HG03432 (cell line): ENCODE measurements at regions not wholly inside any gene's neighbourhood (a gene's known extent, or its start where the extent isn't known, plus 50 kb on each side); places are given as distances from the start of the nearest gene placed in this dataset.
A peak's percentile ranks its signal among the peaks of the same experiment; 100 is the strongest.
"Not testable (repeated sequence)": the region's sequence is repeated elsewhere in the genome, so short reads cannot be mapped to it uniquely, and the experiment has no call there.

ENCODE experiments used
- ATAC-seq: cut with Tn5 transposase; IDR thresholded peaks from one replicate; pipeline ENCODE4 v1.9.1; 2021; ENCODE audit warnings: mild to moderate bottlenecking, moderate library complexity; ENCODE audit not compliant: unreplicated experiment

GRCh38 chr12:17016116-17016864 lies 410.3 kb upstream of the LMO3 start:
- no peak for ATAC-seq

DNA sequence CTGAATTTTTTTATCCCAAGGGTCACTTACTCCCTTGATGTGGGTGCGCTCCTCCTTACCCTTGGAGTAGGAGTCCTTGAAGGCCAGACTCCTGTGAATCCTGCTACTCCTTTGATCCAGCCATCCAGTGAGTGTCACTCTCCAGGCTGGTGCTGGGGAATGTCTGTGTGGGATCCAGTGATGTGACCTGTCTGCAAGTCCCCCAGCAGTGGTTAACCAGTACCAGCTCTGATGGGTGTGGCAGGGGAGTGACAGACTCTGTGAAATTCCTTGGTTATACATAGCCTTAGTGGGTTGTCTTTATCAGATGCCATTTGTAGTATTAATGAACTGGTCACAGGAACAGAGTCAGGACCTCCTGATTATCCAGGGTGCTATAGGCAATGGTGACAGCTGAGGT lies 409.5 kb upstream of the LMO3 start:
- ATAC-seq: no peak

DNA sequence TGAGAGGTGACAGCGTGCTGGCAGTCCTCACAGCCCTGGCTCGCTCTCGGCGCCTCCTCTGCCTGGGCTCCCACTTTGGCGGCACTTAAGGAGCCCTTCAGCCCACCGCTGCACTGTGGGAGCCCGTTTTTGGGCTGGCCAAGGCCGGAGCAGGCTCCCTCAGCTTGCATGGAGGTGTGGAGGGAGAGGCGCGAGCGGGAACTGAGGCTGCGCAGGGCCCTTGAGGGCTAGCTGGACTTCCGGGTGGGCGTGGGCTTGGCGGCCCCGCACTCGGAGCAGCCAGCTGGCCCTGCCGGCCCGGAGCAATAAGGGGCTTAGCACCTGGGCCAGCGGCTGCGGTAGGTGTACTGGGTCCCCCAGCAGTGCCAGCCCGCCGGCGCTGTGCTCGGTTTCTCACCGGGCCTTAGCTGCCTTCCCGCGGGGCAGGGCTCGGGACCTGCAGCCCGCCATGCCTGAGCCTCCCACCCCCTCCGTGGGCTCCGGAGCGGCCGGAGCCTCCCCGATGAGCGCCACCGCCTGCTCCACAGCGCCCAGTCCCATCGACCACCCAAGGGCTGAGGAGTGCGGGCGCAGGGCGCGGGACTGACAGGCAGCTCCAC lies 401.6 kb upstream of the LMO3 start:
- ATAC-seq: not testable (repeated sequence)

DNA sequence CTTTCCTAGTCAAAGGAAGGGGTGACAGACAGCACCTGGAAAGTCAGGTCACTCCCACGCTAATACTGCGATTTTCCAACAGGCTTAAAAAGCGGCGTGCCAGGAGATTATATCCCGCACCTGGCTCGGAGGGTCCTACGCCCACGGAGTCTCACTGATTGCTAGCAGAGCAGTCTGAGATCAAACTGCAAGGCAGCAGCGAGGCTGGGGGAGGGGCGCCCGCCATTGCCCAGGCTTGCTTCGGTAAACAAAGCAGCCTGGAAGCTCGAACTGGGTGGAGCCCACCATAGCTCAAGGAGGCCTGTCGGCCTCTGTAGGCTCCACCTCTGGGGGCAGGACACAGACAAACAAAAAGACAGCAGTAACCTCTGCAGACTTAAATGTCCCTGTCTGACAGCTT lies 392.6 kb upstream of the LMO3 start:
- not testable (repeated sequence) for ATAC-seq

- ATAC-seq: peak; percentile 64
Observed at GRCh38 chr12:16984484-16984883, 378.5 kb upstream of the LMO3 start.

DNA sequence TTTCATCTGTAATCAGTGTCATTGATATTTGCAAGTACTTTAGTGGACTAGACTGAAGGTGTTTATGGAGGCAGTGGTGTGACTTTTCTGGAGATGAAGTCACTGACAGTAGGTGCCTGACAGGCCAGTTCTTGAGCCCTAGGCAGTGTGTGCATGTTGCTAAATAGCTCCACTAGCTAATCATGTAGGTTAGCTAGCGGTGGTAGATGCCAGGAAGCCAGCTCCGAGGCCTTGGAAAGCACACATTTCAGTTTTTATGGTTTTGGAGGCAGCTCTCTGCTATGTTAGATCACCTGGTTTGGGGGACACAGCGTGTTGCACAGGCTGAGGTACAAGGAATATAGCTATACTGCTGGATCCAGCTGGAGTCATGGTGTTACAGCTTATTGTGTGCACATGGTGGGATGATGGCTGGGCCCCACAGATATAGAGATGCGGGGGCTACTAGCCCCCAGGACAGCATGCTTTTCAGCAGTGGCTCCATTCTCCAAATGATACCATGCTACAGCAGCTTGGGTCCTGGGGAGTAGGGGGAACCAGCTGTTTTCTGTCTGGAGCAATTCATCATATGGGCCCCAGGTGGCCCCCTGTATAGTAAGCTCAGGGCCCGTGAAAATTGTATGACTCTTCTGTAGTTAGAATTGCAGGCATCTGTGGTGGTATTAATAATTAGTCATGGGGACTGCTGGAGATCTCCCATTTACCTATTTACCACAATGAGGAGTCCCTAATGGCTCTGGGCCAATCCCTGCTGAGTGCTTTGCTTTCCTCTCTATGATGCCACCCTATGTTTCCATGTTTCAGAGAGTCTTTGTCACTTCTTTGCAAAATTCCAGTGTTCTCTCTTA lies 367.2 kb upstream of the LMO3 start:
- ATAC-seq: no peak

DNA sequence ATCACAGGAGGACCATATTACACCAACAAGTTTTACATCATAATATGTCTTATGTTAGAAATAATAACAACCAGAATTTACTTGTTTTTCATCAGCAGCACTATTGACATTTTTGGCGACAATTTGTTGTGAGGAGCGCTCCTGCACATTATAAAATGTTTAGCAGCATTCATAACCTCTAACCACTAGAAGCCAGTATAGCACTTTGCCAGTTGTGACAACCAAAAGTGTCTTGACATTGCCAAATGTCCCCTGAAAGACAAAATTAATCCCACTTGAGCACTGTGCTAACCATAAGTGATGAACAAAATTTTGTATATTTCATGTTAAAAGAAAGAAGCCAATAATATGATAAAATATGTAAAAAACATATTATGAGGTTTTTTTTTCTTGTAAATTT lies 356.9 kb upstream of the LMO3 start:
- no peak for ATAC-seq

DNA sequence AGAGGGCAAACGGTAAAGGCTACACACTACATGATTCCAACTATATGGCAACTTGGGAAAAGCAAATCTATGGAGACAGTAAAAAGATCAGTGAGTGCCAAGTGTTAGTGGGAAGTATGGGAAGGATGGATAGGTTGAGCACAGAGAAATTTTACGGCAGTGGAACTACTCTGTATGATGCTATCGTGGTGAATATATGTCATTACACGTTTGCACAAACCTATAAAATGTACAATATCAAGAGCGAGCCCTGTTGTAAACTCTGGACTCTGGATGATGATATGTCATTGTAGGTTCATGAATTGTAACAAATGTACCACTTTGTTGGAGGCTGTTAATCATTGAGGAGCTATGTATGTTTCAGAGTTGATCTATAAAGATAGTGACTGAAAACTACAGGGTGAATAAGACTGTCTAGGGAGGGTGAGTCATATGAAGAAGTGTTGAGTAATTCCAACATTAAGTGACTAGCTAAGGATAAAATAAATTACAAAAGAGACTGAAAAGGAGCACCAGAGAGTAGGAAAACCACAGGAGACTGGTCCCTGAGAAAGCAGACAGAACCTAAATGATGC lies 349.2 kb upstream of the LMO3 start:
- ATAC-seq: peak; percentile 94

DNA sequence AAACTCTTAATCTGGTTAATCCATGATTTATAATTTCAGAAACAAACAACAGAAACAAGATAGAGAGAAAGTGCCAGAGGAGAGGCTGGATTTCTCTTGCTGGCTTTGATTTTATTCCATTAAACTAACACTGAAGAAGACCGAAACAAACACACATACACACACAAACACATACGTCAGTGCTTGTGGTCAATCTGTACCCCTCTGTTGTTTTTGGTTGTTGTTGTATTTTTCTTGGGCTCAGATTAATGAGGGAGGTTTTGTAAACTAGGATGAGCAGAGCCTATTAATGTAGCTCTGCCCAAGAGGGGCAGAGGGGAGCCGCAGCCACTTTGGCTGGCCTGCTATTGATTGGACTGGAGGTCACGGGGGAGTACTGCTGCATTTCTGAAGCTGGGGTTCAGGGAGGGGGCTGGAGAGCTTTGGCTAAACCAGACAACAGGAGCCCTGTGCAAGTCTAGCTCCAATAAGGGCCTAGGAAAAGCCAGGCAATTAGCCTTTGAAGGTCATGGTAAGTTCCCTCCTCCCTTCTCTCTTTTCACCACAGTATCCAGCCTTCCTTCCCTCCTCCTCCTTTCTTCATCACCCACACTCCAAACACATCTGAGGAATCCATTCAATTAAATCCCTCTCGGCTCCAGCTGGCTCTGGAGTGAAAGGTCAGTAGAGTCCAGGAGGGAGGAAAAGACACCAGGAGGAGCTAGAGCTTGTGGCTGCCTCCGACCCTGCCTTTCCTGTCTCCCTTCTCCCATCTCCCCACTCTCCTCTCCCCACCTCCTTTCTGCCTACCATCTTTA lies 344.1 kb upstream of the LMO3 start:
- no peak for ATAC-seq

DNA sequence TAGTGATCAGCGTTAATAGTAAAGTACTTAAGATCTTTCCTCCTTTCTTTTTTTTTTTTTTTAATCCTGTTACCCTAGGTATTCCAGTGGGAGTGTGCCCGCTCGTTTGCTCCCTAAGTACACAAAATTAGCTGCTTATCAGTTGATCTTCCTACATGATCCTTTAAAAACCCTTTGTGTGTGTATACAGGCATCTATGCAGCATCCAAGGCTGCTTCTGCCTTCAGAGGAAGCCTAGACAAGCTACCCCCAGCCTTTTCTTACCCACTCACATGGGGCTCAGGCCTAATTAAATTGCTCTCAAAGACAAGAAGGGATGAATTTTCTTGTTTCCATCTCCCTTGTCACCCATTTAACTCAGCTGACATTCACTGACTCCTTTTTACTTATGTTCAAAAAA lies 343.4 kb upstream of the LMO3 start:
- no peak for ATAC-seq

GRCh38 chr12:16946704-16947103 lies 340.7 kb upstream of the LMO3 start:
- no peak for ATAC-seq

GRCh38 chr12:16939871-16940306 lies 333.9 kb upstream of the LMO3 start:
- ATAC-seq: peak; percentile 100

GRCh38 chr12:16927259-16927658 lies 321.3 kb upstream of the LMO3 start:
- ATAC-seq: no peak

DNA sequence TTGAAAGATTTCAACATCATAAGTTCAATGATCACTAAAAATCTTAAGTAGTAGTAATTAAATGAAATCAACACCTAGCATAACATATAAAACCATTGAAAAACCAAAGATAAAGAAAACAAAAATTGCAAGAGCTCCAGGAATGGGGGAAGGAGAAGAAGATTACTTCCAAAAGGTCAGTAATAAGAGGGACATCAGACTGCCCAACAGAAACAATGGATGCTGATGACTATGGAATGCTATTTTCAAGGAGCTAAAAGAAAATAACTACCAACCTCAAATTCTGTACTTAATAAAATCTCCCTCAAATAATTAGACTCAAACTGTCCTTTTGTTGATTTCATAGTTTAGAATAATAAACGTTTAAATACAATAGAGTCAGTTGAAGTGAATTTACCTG lies 314.5 kb upstream of the LMO3 start:
- no peak for ATAC-seq

GRCh38 chr12:16919551-16919950 lies 313.6 kb upstream of the LMO3 start:
- no peak for ATAC-seq

- ATAC-seq: no peak
Observed at GRCh38 chr12:16914853-16915252, 308.9 kb upstream of the LMO3 start.

GRCh38 chr12:16913832-16914490 lies 308.0 kb upstream of the LMO3 start:
- ATAC-seq: no peak

- no peak for ATAC-seq
Observed at GRCh38 chr12:16901946-16902345, 296.0 kb upstream of the LMO3 start.

DNA sequence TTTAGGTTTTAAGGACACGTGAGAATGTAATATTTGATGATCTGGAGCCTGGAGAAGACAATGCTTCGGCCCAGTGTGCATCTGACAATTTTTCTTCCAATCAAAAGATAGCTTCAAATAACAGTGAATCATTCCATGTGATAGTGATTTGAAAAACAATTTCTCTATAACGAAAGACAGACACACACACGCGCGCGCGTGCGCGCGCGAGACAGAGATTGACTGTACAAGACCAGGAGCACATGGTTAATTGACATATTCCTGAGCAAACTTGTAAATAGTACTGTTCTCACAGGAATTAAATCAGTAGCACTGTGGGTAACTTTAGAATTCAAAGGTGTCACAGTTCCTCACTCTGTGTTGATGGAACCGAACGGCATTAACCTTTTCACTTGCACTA lies 287.5 kb upstream of the LMO3 start:
- no peak for ATAC-seq

DNA sequence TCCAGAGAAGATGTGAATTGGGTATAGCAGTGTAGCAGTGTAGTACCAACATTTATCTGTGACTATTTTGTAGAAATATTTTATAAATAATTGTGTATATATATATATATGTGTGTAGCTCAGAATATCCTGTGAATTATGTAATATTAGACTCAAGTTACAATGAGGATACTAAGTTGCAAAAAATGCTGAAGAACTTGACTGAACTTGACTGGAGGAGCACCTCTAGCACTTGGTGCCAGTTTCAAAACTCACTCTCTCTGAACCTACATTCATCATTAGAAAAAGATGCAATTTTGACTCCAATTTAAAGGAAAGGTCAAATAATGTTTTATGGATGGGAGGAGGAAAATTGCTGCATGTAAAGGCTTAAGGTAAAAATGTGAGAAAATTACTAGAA lies 285.7 kb upstream of the LMO3 start:
- no peak for ATAC-seq
